Ishikawa (cell line): ENCODE measurements at regions not wholly inside any gene's neighbourhood (a gene's known extent, or its start where the extent isn't known, plus 50 kb on each side); places are given as distances from the start of the nearest gene placed in this dataset.

Experiments used
- CEBPB ChIP-seq: IDR thresholded peaks from 2 replicates; pipeline ENCODE4 v1.6.1; 2012
- CREB1 ChIP-seq: IDR thresholded peaks from 2 replicates; pipeline ENCODE4 v1.6.1; 2012; ENCODE audit warnings: low read depth
- EGR1 ChIP-seq: IDR thresholded peaks from 2 replicates; pipeline ENCODE4 v1.6.1; 2012
- EP300 ChIP-seq: IDR thresholded peaks from 2 replicates; pipeline ENCODE4 v1.6.1; 2012; ENCODE audit warnings: borderline replicate concordance
- FOXM1 ChIP-seq: IDR thresholded peaks from 2 replicates; pipeline ENCODE4 v1.6.1; 2012; ENCODE audit warnings: low read depth, borderline replicate concordance
- NFIC ChIP-seq: IDR thresholded peaks from 2 replicates; pipeline ENCODE4 v1.6.1; 2012
- RAD21 ChIP-seq: IDR thresholded peaks from 2 replicates; pipeline ENCODE4 v1.6.1; 2012; ENCODE audit warnings: low read depth
- TAF1 ChIP-seq: IDR thresholded peaks from 2 replicates; pipeline ENCODE4 v1.6.1; 2012; ENCODE audit warnings: low read depth, mild to moderate bottlenecking
- TCF12 ChIP-seq: IDR thresholded peaks from 2 replicates; pipeline ENCODE4 v1.6.1; 2012; ENCODE audit warnings: low read depth
- TEAD4 ChIP-seq: IDR thresholded peaks from 2 replicates; pipeline ENCODE4 v1.6.1; 2012
- YY1 ChIP-seq: IDR thresholded peaks from 2 replicates; pipeline ENCODE4 v1.6.1; 2012; ENCODE audit warnings: low read depth
- ZBTB7A ChIP-seq: IDR thresholded peaks from 2 replicates; pipeline ENCODE4 v1.6.1; 2012; ENCODE audit warnings: low read depth
- TF ChIP-seq, protein P1 (sequence below): IDR thresholded peaks from 2 replicates; pipeline ENCODE4 v1.6.1; 2012
- TF ChIP-seq, protein P2 (sequence below): IDR thresholded peaks from 2 replicates; pipeline ENCODE4 v1.6.1; 2012; ENCODE audit warnings: low read depth, mild to moderate bottlenecking
- TF ChIP-seq, protein P3 (sequence below): IDR thresholded peaks from 2 replicates; pipeline ENCODE4 v1.6.1; 2012

DNA sequence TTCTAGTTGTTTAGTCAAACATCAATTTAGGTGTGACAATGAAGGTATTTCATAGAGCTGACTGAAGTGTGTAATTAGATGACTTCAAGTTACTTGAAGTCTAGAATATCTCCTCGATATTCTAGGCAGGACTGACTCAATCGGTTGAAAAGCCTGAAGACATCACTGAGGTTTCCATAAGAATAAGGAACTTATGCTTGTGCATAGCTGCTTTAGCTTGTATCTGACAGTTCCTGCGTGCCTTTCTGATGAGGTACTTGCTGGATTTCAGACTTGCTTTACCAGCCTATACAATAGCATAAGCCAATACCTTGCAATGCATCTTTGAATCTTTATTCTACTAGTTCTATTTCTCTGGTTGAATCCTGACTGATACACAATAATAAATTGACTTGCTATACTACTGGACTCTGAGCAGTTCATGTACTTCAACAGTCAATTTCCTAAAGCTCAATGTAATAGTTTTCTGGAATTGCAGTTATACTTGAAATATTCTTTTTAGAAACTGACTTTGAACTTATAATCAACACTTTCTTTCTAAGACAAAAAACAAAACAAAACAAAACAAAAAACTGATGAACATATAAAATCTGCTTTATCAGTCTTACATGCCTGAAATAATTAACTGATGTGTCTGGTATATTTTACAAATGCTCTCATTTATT, 1534.8 kb downstream of the SLITRK5 start:
- no peak for TF ChIP-seq TEAD4
- no peak for TF ChIP-seq YY1
- TF ChIP-seq CEBPB, result no peak
- TF ChIP-seq ZBTB7A, result no peak
- no peak for TF ChIP-seq EP300
- TF ChIP-seq, protein P1, sequence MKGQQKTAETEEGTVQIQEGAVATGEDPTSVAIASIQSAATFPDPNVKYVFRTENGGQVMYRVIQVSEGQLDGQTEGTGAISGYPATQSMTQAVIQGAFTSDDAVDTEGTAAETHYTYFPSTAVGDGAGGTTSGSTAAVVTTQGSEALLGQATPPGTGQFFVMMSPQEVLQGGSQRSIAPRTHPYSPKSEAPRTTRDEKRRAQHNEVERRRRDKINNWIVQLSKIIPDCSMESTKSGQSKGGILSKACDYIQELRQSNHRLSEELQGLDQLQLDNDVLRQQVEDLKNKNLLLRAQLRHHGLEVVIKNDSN, result no peak
- no peak for TF ChIP-seq TCF12
- TF ChIP-seq RAD21, result no peak

DNA sequence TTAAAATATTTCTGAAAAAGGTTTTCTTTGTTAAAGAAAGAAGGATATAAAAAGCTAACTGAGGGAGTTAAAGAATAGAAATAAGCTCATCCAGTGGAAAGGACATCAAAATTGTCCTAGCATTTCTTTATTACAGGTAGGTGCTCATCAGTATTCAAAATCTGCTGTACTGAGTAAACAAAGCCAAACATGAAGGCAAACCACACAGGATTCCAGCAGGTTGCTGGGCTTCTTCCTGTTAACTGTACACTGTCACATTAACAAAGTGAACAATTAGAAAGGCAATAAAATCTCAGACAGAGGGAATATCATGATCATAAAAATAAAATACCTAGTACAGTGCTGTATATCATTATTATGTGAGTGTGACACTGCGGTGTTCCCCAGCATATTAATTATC, 1541.0 kb downstream of the SLITRK5 start:
- TF ChIP-seq, protein P2, sequence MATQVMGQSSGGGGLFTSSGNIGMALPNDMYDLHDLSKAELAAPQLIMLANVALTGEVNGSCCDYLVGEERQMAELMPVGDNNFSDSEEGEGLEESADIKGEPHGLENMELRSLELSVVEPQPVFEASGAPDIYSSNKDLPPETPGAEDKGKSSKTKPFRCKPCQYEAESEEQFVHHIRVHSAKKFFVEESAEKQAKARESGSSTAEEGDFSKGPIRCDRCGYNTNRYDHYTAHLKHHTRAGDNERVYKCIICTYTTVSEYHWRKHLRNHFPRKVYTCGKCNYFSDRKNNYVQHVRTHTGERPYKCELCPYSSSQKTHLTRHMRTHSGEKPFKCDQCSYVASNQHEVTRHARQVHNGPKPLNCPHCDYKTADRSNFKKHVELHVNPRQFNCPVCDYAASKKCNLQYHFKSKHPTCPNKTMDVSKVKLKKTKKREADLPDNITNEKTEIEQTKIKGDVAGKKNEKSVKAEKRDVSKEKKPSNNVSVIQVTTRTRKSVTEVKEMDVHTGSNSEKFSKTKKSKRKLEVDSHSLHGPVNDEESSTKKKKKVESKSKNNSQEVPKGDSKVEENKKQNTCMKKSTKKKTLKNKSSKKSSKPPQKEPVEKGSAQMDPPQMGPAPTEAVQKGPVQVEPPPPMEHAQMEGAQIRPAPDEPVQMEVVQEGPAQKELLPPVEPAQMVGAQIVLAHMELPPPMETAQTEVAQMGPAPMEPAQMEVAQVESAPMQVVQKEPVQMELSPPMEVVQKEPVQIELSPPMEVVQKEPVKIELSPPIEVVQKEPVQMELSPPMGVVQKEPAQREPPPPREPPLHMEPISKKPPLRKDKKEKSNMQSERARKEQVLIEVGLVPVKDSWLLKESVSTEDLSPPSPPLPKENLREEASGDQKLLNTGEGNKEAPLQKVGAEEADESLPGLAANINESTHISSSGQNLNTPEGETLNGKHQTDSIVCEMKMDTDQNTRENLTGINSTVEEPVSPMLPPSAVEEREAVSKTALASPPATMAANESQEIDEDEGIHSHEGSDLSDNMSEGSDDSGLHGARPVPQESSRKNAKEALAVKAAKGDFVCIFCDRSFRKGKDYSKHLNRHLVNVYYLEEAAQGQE, result no peak
- TF ChIP-seq YY1 (no peak), EGR1 (no peak), CEBPB (no peak), TAF1 (no peak), TCF12 (no peak), RAD21 (no peak), FOXM1 (no peak), ZBTB7A (no peak)
- TF ChIP-seq, protein P3, sequence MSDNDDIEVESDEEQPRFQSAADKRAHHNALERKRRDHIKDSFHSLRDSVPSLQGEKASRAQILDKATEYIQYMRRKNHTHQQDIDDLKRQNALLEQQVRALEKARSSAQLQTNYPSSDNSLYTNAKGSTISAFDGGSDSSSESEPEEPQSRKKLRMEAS, result no peak

DNA sequence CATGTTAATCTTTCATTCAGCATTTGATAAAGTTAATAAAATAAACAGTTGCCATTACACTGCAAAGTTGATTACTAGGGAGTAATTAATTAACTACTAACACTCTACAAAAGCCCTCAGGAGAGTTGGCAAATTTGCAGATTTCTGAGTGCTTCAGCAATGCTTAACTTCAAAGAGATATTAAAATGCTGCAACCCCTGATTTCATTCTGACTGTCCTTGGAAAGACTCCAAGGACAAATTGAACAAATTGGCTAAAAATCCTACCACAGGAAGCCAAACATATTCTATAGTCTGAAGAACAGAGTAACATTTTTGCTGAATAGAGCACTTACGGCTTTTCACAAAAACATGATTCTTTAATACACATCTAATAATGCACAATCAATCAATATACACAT, 1543.0 kb downstream of the SLITRK5 start:
- TF ChIP-seq YY1 (no peak), ZBTB7A (no peak)

DNA sequence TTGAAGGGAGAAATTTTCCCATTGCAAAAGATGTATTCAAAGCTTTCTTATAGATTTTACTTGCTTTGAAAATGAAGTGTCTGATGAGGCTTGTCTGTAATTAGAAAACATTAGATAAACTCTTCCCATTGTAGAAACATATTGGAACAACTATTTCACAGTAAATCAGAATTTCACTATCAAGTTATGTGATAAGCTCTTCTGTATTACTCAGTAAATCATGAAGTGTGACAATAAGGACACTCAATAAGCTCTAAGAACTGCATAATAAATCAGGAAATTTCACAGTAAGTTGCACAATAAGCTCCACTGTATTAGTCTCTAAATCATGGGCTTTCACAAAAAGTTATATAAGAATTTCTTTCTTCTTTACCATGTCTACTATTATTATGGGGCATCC, 1546.6 kb downstream of the SLITRK5 start:
- TF ChIP-seq, protein P1, result no peak
- TF ChIP-seq CEBPB, result no peak
- no peak for TF ChIP-seq CREB1
- TF ChIP-seq TEAD4, result no peak
- no peak for TF ChIP-seq FOXM1
- TF ChIP-seq ZBTB7A, result no peak
- TF ChIP-seq TAF1, result no peak
- TF ChIP-seq, protein P2, result no peak
- no peak for TF ChIP-seq TCF12
- TF ChIP-seq YY1, result no peak
- no peak for TF ChIP-seq EP300
- no peak for TF ChIP-seq EGR1
- TF ChIP-seq RAD21, result no peak
- no peak for TF ChIP-seq NFIC
- TF ChIP-seq, protein P3, result no peak

DNA sequence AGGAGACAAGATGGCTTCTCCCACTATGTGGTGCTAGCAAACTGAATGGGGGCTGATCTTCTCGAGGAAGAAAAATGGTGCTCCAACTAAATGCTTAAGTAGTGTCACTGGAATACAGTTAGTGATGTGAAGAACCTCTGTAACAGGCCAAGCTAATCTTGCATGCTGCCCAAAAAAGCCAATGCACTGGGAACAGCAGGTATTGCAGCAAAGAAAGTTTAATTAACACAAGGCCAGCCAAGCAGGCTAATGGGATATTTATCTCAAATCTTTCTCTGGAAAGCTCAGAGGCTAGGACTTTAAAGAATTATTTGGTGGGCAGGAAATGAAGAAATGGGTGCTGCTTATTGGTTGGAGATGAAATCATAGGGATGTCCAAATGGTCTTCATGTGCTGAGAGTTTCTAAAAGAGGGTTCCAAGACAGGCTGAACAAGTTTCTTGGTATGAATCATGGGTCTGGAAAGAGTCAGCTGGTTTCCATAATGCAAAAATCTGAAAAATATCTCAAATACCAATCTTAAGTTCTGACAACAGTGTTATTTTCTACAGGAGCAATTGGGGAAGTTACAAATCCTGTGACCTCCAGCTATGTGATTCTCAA, 1550.5 kb downstream of the SLITRK5 start:
- TF ChIP-seq YY1 (0 out of 2 replicates have a peak, but pooled peaks have one; percentile 33), NFIC (no peak)

DNA sequence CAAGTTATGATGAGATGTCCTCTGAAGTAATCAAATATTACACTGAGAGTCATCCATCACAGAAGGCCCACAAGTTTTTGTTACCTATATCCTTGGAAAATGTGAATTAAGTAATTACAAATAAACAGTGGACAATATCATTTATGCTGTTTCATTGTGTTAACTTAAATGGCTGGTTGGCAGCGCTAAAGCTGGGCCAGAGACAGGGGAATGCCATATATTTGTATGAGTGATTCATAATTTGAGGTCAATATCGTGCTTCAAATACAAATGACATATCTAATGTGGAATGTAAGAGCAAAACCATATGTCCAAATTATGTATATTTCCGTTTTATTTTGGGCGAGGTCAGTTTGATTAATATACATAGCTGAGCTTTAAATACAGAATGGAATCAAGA, 1556.2 kb downstream of the SLITRK5 start:
- TF ChIP-seq RAD21, result no peak
- TF ChIP-seq CREB1, result no peak
- TF ChIP-seq EP300, result no peak
- TF ChIP-seq TAF1, result no peak
- no peak for TF ChIP-seq ZBTB7A
- TF ChIP-seq EGR1, result no peak
- no peak for TF ChIP-seq TCF12
- no peak for TF ChIP-seq FOXM1

DNA sequence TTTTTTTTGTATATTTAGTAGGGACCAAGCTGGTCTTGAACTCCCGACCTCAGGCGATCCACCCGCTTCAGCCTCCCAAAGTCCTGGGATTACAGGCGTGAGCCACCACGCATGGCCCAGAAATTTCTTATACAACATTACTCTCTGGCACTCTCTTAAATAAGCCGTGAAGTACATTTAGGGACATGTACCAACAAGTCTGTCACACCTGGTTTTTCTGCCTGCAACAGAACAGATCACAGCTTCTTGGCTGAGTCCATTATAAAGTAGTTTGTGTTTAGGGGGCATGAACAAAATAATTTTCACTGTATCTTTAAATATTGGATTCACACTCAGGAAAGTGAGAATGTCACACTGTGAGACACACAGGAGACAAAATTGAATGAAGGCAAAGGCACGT, 1567.3 kb downstream of the SLITRK5 start:
- TF ChIP-seq EP300, result no peak
- no peak for TF ChIP-seq TCF12
- TF ChIP-seq, protein P3, result no peak
- TF ChIP-seq, protein P1, result no peak
- no peak for TF ChIP-seq CEBPB
- no peak for TF ChIP-seq TEAD4
- no peak for TF ChIP-seq ZBTB7A
- no peak for TF ChIP-seq YY1
- TF ChIP-seq CREB1, result no peak
- no peak for TF ChIP-seq FOXM1
